NK-92 treated with Interleukin-12 subunit alpha and Interleukin-12 subunit beta, amount 100 ng/mL, for 24 hours (cell line): ENCODE measurements at regions not wholly inside any gene's neighbourhood (a gene's known extent, or its start where the extent isn't known, plus 50 kb on each side); places are given as distances from the start of the nearest gene placed in this dataset.
"Not testable (repeated sequence)": the region's sequence is repeated elsewhere in the genome, so short reads cannot be mapped to it uniquely, and the experiment has no call there.

Experiments used
- DNase-seq: peaks from one replicate; lab custom pipeline; 2025; lab: John Stamatoyannopoulos, UW

DNA sequence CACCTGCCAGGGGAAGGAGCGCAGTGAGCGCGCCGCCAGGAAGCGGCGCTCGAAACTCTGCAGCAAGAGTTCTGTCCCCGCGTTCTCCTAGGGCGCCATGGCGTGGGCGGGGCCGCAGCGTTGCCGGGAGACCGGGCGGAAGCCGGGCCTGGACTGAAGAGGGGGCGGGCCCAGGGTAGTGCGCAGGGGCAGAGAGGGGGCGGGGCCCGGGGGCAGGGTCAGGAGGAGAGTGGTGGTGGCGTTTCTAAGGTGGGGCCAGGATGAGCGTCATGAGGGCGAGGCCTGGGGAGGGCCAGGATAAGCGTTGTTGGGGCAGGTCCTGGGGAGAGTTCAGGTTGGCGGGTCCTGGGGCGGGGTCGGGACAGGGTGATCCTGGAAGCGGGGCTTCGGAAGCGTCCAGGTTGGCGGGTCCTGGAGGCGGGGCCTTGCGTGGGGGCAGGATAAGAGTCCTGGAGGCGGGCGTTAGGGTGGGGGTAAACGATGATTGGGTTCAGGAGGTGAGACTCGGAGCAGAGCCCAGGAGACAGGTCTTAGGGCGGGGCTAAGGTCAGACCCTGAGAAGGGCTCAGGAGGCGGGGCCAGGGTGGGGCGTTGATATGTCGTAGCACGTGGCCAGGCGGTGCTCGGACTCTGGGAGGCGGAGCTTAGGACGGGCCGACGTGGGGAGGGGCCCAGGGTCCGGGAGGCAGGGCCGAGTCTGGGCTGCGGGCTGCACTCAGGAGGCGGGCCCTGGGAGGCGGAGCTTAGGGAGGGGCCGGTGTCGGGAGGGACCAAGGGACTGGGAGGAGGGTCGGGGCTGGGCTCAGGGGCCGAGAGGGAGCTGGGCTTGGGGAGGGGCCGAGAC, 189.4 kb downstream of the ADRA2C start:
- peak; percentile 100 for DNase-seq

DNA sequence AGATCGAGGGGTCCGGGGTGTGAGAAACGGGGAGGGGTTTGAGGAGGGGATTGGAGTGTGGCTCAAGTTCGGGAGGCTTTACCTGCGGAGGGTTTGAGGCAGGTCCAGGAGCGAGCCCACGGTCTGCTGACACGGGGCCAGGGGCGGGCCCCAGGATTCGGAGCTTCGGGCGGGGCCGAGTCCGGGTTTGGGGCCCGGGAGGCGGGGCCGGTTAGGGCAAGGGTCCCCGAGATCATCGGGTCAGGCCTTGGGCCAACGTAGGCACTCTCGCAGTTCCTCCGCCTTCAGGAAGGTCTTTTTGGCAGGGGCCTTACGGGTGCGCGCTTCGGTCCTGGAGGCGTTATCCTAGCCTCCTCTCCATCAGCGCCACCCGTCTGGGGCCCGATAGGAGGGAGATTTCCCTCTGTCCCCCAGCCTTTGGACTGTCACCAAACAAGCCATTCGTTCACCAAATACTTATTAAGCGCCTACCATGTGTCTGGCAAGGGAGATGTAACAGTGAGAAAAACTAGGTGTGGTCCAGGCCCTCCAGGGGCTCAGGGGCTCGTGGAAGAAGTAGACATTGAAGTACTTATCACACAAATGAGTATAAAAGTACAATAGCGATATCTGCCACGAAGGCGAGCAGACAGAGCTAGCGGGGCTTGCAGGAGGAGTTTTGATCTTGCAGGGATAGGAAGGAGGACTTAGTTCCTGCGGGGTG, 190.1 kb downstream of the ADRA2C start:
- not testable (repeated sequence) for DNase-seq

DNA sequence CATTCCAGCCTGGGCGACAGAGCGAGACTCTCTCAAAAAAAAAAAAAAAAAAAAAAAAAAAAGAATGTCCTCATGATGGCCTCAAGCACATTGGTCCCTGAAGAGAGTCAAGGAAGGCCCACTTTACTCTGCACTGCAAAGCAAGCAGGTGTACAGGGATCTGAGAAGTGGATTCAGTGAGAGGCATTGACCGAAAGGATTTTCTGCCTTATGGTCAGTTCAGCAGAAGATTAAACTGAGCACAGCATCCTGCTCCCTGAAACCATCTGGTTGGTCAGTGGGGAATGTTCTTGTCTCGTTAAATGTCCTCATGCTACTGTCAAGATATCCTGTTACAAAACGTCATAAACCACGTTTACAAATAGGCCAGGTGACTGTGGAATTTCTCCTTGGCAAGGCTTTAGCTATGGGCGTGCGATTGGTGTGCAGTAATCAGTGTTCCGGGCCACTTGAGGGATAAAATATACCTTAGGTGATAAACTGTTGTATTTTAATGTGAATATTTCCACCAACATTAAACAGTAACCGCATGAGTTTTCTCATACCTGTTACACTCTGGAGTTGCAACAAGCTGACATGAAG, 195.0 kb downstream of the ADRA2C start:
- DNase-seq = not testable (repeated sequence)

DNA sequence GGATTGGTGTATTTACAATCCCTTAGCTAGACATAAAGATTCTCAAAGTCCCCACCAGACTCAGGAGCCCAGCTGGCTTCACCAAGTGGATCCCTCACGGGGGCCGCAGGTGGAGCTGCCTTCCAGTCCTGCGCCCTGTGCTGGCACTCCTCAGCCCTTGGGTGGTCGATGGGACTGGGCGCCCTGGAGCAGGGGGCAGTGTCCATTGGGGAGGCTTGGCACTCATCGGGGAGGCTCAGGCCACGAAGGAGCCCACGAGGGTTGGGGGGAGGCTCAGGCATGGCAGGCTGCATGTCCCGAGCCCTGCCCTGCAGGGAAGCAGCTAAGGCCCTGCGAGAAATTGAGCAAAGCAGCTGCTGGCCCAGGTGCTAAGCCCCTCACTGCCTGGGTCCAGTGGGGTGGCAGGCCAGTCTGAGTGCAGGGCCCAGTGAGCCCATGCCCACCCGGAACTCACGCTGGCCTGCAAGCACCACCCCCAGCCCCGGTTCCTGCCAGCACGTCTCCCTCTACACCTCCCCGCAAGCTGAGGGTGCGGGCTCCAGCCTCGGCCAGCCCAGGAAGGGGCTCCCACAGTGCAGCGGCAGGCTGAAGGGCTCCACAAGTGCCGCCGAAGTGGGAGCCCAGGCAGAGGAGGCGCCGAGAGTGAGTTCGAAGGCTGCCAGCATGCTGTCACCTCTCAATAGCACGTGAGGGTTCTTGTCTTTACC, 198.5 kb downstream of the ADRA2C start:
- not testable (repeated sequence) for DNase-seq

DNA sequence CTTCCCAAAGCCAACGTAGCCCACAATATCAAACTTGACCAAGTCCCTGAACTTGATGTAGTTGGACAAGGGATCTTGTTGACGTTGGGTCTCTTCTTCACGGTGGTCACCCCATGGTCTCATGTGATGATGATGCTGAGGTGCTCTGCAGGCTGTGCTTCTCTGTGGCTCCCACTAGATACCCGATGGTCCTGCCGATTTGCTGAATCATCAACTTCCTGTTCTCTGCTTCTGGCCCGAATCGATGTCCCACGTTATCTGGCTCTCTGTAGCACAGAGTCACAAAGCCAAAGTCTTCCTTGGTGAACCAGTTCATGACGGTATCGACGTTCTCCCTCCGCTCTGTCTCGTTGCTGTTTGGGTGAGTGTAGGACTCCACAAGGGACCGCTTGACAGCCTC, 201.0 kb downstream of the ADRA2C start:
- DNase-seq = not testable (repeated sequence)

DNA sequence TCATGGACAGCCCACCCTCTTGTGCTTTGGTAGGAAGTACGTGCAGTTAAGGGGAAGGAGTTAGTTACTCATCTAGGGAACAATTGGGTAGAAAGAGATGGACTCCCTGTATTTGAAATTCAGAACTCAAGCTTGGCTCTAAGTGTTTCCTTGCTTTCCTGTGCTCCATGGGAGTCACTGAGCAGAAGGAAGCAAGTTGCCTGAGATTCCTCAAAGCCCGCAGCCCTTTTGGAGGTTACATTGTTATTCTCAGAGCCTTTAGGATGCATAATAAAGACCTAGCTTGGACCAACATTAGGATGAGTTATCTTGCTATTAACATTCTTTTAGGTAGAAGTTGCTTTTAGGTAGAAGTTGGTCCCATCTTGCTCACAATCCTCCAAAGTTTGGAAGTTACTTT, 206.4 kb downstream of the ADRA2C start:
- not testable (repeated sequence) for DNase-seq

DNA sequence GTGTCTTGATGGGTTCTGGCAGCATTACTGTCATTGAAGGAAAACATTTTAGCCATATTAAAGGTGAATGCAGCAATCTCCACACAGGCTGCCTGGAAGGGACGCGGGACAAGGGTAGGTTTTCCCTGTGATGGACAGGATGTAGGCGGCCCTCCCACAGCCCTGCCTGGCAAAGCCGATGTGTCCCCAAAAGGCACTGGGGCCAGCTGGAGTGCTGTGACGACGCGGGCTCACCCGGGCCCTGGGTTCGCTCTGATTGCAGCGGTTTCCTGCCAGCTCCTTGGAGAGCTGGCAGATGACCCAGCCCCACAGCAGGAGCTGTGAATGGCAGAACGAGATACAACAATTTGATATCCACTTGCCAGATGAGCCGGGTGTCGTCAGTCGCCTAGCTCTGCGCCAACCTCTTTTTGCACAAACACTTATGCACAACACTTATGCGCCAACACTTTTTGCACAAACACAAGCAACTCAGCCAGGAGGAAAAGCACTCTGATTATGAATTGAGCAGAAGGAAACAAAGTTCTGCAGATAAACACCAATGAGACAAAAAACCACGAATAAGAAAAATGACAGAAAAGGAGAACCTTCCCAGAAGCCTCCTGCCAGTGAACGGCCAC, 207.5 kb downstream of the ADRA2C start:
- not testable (repeated sequence) for DNase-seq

DNA sequence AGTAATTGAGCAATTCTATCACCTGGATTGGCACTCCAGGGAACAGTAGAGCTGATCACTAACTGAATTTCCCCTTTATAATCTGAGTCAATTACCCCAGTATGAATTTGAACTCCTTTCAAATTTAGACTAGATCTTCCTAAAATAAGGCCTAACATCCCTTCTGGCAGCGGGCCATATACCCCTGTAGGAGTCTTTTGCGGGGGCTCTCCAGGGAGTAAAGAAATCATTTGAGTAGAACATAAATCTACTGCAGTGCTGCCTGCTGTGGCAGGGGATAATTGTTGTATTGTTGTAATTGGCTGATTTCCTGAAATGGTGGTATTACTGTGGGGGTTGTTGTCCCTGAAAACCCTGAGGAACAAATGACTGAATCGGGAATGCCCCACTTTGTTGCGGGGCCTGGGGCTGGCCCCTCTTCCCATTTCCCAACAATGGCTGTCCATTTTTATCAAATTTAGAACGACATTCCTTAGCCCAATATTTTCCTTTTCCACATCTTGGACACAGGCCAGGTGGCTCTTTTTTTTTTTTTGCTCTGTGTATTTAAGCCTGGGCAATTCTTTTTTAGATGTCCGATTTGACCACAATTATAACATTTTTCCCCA, 217.4 kb downstream of the ADRA2C start:
- not testable (repeated sequence) for DNase-seq

DNA sequence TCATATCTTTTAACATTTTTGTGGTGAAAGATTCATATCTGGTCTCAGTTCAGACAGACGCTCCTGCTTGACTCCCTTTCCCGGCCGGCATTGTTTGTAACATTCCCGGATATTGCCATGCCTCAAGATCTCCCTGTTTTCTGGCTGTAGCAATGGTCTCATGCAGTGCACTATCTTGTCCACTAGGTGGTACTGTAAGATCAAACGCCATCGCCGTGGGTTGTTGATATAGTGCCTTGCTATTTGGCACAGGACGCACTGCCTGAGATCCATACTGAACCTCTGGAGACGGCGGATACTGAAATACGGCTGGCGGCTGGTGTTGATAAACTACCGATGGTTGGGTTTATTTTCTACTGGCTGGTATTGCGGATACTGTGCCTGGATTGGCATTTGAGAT, 218.6 kb downstream of the ADRA2C start:
- not testable (repeated sequence) for DNase-seq

DNA sequence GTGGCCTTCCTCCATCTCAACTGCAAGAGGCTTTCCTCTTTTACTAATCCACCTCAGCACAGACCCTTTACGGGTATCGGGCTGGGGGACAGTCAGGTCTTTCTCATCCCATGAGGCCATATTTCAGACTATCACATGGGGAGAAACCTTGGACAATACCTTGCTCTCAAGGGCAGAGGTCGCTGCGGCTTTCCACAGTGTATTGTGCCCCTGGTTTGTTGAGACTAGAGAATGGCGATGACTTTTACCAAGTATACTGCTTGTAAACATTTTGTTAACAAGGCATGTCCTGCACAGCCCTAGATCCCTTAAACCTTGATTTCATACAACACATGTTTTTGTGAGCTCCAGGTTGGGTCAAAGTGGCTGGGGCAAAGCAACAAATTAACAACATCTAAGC, 220.2 kb downstream of the ADRA2C start:
- not testable (repeated sequence) for DNase-seq

DNA sequence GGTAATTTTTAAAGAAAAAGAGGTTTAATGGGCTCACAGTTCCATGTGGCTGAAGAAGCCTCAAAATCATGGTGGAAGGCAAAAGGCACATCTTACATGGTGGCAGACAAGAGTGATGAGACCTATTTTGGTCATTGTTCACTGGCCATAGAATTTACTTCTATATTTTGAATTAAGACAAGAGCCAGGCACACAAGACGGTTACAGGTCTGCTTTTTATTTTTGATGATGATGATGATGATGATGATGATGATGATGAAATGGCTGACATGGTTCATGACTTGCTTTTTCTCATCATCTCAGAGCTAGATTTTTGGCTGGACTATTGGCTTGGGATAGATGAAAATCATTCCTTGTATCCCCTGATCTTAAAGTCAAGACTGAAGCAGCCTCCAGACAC, 229.3 kb downstream of the OTOP1 start:
- not testable (repeated sequence) for DNase-seq

DNA sequence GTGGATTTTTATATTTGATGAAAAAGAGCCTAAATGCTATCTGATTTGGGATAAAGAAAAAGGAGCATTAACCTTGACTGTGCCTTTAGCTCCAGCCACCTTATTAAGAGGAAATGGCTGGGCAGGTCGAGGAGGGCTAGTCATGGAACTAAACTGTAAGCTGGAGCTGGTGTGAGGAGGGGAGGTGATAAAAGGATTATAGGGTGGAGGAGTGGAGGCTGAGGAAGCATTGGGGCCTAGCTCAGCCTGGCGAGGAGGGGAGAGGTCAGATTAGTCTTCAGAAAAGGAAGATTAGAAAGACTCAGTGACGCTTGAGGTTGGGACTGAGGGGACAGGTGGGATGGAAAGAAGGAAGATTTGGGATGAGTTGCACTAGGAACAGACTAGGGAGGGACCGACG, 222.7 kb downstream of the OTOP1 start:
- not testable (repeated sequence) for DNase-seq

DNA sequence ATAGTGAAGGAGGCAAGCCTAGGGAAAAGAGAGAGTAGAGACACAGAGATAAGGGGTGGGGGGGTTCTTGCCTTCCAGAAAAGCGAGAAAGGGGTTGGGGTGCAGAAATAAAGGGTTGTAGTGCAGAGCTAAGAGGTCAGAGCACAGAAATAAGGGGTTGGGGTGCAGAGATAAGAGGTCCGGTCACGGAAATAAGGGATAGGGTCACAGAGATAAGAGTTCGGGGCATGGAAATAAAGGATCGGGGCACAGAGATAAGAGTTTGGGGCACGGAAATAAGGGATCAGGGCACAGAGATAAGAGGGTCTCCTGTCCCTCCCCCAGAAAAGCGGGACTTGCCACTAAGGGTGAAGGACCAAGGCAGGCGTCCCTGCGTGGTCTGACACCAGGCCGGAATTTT, 222.0 kb downstream of the OTOP1 start:
- not testable (repeated sequence) for DNase-seq

DNA sequence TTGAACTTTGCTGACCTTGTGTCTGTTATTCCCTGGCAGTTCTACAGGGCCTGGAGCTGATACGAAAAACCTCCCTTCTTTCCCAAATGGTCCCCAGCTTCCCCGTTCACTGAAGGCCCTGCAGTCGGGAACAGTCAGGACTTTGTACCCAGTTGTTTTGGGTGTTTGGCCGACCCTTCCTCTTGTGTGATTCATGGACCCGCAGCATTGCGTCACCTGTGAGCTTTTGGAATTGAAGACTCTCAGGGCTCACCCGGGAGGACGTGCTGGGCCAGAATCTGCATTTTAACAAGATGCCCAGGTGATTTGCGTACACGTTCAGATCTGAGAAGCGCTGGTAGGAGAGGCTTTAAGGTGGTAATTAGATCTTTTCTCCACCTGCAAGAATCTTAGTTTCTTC, 220.4 kb downstream of the OTOP1 start:
- not testable (repeated sequence) for DNase-seq

DNA sequence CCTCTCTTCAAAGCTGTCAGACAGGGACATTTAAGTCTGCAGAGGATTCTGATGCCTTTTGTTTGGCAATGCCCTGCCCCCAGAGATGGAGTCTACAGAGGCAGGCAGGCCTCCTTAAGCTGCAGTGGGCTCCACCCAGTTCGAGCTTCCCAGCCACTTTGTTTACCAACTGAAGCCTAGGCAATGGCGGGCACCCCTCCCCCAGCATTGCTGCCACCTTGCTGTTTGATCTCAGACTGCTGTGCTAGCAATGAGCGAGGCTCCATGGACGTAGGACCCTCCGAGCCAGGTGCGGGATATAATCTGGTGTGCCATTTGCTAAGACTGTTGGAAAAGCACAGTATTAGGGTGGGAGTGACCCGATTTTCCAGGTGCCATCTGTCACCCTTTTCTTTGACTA, 207.7 kb downstream of the OTOP1 start:
- not testable (repeated sequence) for DNase-seq

DNA sequence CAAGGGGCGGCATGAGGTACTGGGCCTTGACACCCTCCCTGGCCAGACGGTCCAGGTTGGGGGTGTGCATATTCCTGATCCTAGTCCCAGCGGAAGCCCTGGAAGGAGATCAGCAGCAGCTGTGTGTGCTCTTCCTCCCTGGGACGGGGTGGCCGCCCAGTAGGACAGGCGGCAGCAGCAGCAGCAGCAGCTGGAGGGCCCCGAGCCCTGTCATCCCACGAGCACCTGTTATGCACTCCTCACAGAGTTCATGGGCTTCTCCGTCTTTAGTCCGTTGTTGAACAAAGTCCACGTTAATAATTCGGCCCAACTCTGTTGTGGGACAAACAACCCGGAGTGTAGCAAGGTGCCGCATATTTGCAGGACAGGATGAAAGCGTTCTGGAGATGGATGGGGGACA, 205.6 kb downstream of the OTOP1 start:
- DNase-seq = not testable (repeated sequence)

DNA sequence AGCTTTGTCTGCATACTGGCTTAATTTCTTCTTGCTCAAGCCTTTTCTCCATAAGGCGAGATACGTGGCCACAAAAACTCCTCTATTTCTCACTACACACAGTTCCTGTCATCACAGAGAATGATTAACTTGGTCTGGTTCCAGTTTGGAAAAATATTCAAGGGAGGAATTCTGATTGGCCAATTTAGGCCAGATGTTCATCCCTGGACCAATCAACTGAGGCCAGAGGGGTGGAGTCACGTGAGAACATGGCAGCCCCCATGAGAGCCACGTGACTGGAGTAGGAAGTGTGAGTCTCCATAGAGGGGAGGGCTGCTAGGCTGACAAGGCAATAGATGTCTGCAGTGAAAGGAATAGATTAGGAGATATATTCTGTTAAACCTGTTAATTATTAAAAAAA, 200.0 kb downstream of the OTOP1 start:
- DNase-seq = not testable (repeated sequence)

DNA sequence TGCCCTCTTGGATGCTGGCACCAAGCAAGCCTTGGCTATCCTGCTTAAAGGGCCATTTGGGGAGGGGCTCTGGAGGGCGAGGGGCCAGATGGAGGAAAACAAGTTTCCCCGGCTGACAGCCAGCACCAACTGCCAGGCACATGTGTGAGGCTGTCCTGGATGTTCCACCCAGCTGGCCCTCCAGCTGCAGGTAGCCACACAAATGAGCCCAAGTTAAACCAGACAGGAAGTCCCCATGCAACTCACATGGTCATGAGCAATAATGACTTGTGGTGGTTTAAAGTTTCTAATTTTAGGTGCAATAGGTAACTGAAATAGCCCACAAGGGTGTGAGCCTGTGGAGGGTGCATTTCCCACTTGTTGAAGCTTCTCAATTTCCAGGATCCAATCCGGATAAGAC, 198.0 kb downstream of the OTOP1 start:
- peak; percentile 37 for DNase-seq

DNA sequence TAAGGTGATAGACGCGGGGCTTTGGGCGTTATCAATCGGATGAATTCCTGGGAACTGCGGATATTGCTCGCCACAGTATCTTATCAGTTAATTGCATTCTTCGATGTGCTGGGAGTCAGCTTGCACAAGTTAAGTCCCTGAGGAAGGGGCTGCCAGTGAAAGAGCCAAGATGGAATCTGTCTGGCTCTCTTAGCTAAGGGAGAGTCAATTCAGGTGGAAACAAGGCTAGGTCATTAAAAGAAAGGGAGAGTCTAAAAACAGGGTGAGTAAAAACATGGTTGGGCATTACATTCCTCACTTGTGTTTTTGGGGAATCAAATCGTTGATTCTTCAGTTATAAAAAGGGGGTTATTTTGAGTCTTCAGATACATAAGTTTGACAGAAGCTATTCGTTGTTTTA, 196.2 kb downstream of the OTOP1 start:
- DNase-seq = not testable (repeated sequence)

DNA sequence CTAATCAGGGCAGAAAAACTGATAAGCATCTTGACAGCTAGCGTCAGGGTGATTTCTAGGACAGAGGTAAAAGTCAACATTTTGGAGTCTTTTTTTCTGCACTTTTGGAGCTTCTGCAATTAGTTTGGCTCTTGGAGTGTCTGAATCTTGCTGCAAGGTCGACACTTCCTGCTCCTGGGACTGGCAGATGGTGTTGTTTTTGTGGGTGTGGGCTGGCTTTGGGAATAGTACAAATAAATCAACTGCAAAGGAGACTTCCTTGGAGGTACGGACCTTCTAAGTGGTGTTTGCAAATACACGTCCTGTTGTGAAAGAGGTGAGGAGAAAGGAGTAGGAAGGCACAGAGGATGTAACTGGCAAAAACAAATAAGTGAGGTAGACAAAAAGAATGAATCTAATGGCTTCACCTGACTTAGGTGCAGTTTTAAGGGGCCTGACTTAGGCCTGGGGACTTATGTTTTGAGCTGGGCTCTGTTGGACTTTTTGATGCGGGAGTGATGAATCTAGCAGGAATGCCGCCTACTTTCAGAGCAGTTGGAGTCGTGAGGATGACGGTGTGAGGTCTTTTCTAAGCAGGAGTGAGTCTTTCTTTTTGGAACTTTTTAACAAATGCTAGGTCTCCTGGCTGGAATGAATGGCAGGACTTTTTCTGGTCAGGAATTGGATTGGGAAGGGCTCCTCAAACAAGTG, 195.1 kb downstream of the OTOP1 start:
- DNase-seq = not testable (repeated sequence)

DNA sequence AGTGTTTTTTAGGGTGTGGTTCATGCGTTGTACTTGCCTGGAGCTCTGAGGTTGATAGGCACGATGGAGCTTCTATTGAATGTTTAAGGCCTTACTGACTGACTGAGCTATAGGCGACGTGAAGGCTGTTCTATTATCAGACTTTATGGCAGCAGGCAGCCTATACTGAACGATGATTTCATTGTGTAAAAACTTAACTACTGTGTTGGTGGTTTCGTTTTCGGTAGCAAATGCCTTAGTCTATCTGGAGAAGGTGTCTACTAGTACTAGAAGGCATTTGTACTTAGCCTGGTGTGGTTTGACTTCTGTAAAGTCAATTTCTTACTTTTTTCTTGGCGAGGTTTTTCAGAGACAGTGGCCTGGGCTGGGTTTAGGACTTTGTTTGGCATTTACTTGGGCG, 194.4 kb downstream of the OTOP1 start:
- not testable (repeated sequence) for DNase-seq
